ENCODE measurements at regions not wholly inside any gene's neighbourhood (a gene's known extent, or its start where the extent isn't known, plus 50 kb on each side); places are given as distances from the start of the nearest gene placed in this dataset.
A peak's percentile ranks its signal among the peaks of the same experiment; 100 is the strongest.
"Not testable (repeated sequence)": the region's sequence is repeated elsewhere in the genome, so short reads cannot be mapped to it uniquely, and the experiment has no call there.

DNA sequence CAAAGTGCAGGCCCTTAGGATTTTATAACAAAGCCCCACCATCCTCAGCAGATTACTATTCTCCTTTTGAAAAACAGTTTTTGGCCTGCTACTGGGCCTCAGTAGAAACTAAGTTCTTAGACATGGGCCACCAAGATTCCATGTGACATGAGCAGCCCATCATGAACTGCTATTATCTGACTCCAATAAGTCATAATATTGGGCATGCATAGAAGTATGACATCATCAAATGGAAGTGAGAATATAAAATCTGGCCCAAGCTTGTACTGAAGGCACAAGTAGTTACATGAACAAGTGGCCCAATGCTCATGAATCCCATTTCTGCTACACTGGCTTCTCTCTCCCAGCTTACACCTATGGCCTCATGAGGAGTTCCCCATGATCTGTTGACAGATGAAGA is 404.8 kb downstream of the EPHA5 start:
- no peak for DNase-seq (ENCODE audit: low spot score)

DNA sequence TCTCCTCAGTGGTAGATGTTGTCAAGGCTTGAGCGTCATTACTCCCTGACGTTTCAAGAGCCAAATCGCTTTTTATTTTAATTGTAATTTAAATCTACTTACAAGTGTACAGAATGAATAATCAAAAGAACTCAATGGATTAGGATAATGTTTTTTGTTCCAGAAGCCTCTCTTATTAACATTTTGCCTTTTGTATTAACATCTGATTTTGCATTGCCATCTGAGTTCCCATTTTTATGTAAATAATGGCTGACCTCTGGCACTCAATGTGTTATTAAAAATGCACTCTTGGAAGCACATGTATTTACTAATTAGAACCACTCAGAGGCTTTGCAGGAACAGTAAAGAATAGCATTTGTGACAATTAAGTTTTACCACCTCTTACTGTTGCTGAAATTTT is 411.0 kb downstream of the EPHA5 start:
- no peak for DNase-seq (ENCODE audit: low spot score)

DNA sequence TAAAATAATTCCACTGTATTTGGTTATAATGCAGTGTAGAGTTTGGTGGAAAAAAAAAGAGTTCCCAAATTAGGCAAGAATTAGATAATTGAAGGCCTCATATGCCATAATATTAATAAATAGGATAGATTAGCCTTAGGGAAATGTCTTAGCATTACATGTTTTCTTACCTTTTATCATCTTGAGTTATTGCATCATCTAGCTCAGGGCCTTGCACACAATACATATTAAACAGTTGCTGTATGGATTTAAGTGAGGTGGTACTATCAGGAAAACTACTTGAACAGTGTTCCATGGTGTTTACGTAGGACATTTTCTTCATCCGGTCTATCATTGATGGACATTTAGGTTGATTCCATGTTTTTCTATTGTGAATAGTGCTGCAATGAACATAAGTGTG is 419.4 kb downstream of the EPHA5 start:
- DNase-seq (ENCODE audit: low spot score) = no peak

DNA sequence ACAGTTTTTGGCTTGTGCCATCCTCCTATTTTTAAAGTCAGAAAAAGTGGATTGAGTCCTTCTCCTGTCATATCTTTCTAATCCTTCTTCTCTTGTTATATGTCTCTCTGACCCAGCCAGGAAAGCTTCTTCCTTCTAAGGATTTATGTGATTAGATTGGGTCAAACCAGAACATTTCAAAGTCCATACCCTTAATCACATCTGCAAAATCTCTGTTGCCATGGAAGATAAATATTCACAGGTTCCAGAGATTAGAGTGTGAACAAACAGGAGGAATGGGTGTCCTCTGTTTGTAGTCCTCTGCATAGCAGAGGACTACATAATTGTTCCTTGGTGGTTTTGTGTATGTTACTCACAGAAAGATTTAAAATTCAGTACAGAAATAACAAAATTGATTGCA is 421.2 kb downstream of the EPHA5 start:
- DNase-seq (ENCODE audit: low spot score) = no peak

DNA sequence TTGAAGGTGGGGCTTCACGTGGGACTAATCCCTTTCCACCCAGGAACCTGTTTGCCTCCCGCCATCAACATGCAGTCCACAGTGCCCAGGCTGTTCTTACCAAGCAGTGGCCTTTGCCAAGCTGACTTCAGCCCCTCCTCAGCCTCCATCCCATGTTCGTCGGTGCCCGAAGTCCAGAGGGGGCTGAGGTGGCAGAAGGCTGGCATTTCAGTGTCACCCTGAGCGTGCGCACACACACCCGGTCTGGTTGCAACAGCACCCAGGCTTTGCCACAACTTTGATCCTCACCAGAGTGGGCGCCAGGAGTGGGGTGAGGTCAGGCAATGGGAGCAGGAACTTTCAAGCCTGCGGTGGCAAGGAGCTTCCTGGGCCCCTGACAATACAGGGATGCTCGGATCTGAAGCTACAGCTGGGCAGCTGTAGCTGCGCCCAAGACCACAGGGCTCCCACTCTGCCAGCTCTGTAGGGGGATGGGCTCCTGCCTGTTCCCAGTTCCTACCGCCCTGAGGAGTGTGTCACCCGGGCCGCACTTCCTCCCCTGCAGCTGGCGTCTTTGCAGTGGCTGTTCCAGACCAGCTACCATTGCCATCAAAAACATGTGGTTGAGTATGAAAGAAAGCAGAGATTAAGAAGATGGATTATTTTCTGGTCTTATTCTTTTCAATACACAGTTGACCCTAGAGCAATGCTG is 428.0 kb downstream of the EPHA5 start:
- no peak for DNase-seq (ENCODE audit: low spot score)

DNA sequence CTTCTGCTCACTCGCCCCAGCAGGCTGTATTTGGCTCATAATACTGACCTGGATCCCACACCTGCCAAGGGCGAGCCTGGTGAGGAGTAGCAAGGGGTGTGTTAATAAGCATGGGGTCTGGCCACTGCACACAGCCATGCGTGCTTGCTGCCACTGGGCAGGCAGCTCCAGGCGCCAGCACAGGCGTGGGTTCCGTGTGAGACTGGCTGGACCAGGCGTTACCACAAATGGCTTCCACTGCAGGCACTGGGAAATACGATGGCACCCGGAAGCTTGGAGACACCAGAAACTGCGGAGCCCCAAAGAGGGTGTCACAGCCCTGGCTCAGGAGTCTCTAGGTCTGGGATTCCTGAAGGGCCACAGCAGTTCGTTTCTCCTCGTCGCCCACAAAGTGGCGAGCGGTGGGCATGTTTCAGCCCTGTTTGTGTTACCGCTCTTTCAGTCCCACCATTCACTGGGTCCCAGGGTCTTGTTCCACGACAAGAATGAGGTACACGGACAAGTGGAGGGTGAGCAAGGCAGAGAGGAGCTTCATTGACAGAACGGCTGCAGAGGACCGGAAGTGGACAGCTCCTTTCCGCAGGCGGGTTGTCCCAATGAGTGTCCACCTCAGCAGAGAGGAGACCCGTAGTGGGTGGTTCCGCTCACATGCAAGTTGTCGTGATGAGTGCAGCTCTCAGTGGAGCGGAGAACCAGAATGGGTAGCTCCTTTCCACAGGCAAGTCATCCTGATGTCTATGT is 428.9 kb downstream of the EPHA5 start:
- DNase-seq (ENCODE audit: low spot score) = no peak

DNA sequence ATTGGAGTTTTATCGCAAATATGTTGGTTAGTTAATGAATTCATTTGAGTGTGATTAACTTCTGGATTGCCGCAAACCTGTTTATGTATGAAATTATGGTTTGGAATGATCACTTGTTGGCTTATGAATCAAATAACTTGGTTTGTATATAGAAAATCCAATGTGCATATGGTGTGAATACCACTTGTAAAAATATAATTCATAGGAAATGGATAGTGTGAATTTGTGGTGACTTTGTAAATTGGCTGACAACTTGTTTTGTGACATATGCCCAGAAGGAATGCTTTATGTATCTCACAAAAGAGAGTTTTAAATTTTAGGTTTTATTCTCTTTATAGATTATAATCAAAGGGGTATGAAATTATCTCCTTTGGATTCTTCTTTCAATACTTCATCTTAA is 436.2 kb downstream of the EPHA5 start:
- DNase-seq (ENCODE audit: low spot score) = no peak

DNA sequence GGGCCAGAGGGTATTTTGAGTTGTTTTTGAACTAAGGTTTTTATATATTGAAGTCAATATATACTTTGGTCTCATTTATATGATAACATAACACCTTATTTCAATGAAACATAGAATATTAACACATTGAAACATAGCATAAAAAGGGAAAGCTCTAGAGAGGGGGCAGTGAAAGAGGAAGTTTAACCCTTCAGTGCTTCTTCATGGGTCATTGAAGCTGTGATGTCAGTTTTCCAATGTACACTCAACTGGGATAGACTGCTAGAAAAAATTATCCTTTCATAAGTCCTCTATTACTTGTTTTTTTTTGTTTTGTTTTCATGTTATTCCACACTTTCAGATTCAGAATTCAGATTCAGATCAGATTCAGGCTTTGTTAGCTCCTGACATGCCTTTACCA is 442.7 kb downstream of the EPHA5 start:
- DNase-seq (ENCODE audit: low spot score) = no peak

DNA sequence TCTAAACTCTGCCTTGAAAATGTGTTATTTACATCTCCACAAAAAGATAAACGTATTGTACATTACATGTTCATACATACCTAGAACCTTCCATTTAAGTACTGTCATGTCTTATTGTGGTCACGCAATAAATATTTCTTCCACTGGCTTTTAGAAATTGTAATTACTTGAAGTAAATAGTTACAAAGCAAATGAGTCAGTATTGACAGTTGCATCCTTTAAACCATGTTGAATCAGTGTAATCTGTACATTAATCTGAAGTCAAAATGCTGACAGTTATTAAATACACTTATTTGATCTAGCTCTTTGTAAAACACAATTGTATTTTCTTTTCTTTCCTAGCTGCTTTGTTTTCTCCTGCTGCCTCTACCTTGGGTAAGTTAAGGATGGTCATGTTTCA is 446.7 kb downstream of the EPHA5 start:
- DNase-seq (ENCODE audit: low spot score) = no peak

DNA sequence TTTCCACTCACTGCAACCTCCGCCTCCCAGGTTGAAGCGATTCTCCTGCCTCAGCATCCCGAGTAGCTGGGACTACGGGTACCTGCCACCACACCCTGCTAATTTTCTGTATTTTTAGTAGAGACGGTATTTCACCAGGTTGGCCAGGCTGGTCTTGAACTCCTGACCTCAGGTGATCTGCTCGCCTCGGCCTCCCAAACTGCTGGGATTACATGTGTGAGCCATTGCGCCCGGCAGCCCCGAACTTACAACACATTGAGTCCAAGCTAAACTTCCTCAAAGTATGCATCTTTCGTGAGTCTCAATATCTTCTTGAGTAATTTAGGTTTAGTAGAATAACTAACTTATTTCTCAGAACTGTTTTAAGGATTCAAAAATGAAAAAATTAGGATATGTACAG is 447.2 kb downstream of the EPHA5 start:
- not testable (repeated sequence) for DNase-seq (ENCODE audit: low spot score)

DNA sequence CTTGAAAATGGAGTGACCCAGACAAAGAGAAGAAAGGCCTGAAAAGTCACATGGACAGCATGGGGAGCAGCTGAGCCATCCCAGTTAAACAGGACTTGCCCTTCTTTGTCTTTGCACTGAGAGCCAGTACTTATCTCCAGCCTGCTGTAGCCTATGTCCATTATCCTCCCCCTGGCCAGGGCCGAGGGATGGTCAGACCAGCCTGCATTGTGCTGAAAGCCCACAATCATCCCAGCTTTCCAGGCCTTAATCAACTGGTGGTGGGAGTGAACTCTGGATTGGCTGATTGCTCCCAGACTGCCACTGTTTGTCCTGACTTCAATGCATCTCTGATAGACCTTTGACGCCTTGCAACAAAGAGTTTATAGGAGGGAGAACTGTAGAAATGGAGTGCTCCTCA is 453.1 kb downstream of the EPHA5 start:
- DNase-seq (ENCODE audit: low spot score) = no peak

DNA sequence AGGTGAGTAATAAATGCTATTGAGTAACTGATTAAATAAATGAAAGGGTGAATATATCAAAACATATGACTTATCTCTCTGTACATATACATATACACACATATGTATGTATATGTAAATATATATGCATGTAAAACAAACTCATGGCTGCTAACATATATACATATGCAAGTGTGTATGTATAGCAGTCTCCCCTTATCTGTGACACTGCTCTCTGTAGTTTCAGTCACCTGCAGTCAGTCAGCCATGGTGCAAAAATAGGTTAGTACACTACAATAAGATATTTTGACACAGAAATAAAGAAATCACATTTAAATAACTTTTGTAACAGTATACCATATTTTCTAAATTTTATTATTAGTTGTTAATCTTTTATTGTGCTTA is 467.4 kb downstream of the EPHA5 start:
- DNase-seq (ENCODE audit: low spot score) = no peak

DNA sequence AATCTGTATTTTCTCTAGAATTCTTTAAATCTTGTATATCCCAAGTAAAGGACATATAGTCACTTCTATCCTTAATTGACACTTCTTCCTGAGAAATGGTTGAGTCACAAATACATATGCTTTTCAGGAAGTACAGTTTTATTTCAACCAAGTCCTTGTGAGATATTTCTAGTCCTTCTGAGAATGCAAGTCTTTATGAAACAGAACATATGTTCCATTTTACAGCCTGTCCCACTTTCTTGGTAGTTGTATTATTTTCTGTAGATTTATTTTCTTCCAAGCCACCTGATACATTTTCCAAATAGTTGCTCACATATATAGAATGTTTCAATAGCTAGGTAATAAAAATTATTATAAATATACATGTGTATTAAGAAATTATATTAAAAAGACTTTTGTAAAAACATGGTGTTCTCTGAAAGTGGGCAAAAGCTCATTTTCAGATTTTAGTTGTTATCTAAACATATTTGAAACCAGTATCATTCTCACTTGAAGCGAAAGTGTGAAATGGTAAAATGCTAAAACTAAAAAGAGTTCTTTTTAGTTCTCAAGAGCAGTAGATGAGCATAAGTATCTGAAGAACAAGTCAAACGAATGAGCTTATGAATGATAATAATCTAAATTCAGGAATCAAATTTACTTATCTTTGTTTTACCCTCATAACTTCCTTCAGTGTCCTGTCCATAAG is 468.0 kb downstream of the EPHA5 start:
- DNase-seq (ENCODE audit: low spot score) = no peak

DNA sequence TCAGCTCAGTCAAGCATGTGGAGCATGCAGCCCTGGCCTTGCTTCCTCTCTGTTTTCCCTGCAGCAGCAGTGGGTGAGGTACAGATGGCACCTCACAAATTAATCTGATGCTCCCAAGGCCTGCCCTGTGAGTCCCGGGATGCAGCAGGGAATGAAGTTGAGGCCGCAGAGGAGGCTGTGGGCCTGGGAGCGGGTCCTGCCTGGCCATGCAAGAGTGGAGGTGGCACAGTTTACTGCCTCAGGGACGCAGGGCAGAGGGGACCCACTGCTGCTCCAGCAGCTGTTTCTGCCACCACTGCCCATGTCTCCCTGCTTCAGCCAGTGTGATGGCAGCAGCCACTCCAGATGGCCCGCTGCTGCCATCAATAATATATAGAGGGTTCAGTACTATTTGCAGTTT is 474.6 kb downstream of the EPHA5 start:
- no peak for DNase-seq (ENCODE audit: low spot score)

DNA sequence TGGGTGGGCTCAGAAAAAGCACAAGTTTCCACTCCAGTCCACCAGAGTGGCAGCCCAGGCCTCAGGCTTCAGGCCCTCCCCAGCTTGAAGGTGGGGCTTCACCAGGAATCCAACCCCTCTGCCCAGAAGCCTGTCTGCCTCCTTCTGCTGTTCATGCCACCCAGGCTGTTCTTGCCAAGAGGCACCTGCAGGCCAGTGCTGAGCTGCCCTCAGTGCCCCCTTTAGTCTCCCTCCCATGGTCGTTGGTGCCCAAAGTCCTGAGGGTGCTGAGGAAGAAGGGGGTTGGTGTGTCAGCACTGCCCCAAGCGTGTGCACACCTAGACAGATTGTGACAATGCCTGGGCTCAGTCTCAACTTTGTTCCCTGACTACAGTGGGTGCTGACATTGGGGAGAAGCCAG is 475.3 kb downstream of the EPHA5 start:
- no peak for DNase-seq (ENCODE audit: low spot score)

DNA sequence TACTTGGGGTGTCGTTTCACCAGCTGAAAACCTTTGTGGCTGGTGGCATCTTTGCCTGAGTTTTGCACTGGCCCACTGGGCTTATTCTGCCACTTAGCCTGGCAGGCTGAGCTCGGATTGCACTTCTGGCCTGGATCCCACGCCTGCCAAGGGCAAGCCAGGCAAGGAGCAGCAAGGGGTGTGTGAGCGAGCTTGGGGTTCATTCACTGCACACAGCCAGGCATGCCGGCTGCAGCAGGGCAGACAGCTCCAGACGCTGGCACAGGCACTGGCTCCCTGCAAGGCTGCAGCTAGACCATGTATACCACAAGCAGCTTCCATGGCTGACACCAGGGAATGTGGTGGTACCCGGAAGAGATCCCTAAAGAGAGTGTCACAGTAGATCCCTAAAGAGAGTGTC is 476.3 kb downstream of the EPHA5 start:
- DNase-seq (ENCODE audit: low spot score) = no peak

DNA sequence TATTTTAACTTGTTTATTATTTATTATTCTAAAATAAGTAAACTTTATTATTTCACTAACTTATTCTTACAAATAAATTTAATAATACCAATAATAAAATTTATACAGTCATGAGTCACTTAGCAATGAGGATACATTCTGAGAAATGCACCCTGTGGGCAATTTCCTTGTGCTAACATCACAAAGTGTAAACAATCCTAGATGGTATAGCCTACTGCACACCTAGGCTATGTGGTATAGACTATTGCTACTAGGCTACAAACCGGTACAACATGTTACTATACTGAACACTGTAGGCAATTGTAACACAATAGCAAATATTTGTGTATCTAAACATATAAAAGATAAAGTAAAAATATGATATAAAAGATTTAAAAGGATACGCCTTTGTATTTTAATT is 479.5 kb downstream of the EPHA5 start:
- DNase-seq (ENCODE audit: low spot score) = no peak

DNA sequence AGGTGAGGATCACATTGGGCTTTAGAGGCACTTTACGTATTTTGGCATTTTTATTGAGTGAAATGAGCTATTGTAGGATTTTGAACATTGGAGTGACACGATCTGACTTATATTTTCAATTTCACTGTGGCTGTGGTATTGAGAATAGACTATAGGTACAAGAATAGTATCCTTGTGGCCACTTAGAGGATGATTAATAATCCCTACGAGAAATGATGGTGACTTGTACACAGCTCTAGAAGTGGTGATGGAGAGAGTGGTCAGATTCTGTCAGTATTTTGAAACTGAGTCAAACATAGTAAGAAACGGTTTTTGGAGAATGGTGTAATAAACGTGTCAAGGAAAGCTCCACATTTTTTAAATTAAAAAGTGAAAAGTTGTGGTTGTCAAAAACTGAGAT is 494.7 kb downstream of the EPHA5 start:
- DNase-seq (ENCODE audit: low spot score) = no peak

DNA sequence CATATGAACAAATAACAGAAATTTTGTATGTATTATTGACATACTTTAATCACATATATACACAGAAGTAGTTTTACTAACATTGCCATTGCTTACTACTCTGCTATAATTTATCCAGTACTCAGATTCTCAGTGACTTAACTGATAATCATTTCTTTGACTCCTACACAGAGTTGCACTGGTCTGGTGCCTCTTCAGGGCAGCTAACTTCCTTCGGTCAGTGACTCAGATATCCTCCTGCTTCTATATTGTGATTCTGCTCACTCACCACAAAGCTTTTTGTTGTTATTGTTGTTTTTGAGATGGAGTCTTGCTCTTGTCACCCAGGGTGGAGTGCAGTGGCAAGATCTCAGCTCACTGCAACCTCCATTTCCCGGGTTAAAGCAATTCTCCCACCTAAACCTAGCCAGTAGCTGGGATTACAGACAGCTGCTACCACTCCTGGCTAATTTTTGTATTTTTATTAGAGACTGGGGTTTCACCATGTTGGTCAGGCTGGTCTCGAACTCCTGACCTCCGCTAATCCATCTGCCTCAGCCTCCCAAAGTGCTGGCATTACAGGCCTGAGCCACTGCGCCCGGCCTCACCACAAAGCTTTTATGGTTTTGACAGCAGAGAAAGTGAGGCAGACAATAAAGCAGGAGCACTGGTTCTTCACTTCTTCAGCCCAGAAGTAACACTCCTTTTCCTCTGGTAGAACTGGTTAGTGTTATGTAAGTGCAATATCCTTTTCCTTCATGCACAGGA is 499.3 kb downstream of the EPHA5 start:
- DNase-seq (ENCODE audit: low spot score) = peak; percentile 14

DNA sequence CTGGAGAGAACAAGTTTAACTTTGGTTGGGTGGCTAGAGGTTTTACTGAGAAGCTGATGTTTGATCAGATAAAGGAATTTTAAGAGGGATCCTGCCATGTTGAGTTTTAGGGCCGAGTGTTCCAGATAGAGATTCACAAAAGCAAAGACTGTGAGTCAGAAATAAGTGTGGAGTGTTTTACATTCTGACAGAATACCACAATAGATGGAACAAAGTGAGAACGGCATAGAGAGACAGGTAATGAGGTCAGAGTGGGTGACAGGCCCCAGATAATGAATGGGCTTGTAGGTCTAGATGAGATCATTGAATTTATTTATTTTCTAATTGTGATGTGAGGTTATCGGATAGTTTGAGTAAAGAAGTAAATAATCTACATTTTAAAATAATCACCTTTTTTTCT is 502.6 kb downstream of the EPHA5 start:
- DNase-seq (ENCODE audit: low spot score) = no peak

DNA sequence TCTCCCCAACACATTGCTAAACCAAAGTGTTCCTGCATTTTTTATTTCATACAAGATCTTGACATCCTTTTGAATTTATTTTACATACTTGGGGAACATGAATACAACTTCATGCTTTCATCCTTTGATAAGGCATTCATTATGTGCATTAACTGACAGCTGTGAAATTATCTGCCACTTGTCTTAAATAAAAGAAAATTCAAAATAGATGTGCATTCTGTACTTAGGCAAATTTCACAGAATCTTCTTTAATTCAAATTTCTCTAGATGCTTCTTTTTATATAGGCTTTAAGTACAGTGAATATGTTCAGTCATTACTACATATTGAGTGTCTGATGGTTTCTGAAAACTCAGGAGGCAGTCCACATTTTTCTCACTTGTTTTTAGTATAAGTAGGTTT is 518.1 kb downstream of the EPHA5 start:
- DNase-seq (ENCODE audit: low spot score) = no peak

DNA sequence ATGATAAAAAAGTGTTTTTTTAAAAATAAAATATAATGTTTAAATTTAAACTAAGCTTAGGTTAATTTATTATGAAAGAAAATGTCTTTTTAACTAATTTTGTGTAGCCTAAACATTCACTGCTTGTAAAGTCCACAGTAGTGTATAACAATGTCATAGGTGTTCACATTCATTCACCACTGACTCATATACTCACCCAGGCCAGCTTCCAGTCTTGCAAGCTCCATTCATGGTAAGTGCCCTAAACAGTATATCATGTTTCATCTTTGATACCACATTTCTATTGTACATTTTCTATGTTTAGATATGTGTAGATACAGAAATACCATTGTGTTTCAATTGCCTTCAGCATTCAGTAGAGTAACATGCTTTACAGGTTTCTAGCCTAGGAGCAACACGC is 530.3 kb downstream of the EPHA5 start:
- no peak for DNase-seq (ENCODE audit: low spot score)

DNA sequence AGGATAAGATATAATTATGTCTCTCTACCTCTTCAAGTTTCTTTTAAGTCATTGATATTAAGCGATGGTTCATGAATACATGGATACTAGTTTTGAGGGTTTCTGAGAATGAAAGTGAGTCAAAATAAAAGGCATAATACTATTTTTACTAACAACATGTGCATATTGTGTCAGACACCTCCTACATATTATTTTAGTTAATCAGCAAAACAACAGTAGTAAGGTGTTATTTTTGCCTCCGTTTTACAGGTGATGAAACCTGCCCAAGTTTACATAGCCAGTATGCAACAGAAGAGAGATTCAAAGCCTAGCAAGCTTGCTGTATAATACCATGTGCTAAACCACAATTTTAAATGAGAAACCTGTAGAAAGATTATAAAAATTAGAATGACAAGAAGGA is 544.1 kb downstream of the EPHA5 start:
- DNase-seq (ENCODE audit: low spot score) = no peak
